ENCODE measurements at regions not wholly inside any gene's neighbourhood (a gene's known extent, or its start where the extent isn't known, plus 50 kb on each side); places are given as distances from the start of the nearest gene placed in this dataset.

DNA sequence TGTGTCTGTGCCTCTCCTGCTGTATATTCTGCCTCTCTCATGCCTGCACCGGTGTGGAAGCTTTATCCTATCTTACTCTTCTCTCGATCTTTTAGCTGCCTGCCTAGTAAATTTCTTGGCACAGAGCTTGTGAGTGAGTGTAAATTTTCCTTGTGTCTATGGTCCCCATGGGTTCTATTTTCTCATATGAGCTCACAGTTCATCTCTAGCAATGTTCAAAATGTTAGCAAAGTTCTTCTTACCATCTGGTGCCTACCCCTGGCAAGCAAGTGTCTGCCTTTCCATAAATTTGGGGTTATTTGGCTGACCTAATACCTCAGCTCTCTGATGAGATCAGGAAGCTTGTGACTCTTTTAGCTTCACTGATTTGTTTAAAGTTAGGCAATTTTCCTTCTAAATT, 572.1 kb upstream of the BRINP3 start:
- Histone ChIP-seq H4K8ac (replicated peaks; ENCODE audit: insufficient read length, low read depth, low read length) (no peak overlapping the region), H2BK5ac (ENCODE audit: insufficient read length, low read length) (no peak overlapping the region), H3K4me1 (ENCODE audit: insufficient read depth, low read length) (no peaks in the 10 kb centered on the region), H2AK5ac (ENCODE audit: insufficient read length, low read length) (no peak overlapping the region), H2BK12ac (ENCODE audit: insufficient read length, low read depth, low read length) (no peak overlapping the region), H4K91ac (ENCODE audit: insufficient read length, low read depth, low read length) (no peak overlapping the region), H4K5ac (ENCODE audit: insufficient read length, low read depth, low read length) (no peak overlapping the region), H3K79me2 (ENCODE audit: insufficient read depth, low read length) (no peaks in the 10 kb centered on the region), H3K23me2 (ENCODE audit: insufficient read length, low read depth, low read length, poor library complexity, severe bottlenecking) (no peaks in the 10 kb centered on the region), H3T11ph (ENCODE audit: low read length) (no peak overlapping the region), H3K9ac (ENCODE audit: extremely low read depth, insufficient read length, low read length) (no peak overlapping the region), H4K20me1 (ENCODE audit: control insufficient read depth, insufficient read depth, insufficient read length) (no peaks in the 10 kb centered on the region), H3K27me3 (ENCODE audit: insufficient read depth, low read length) (no peaks in the 10 kb centered on the region), H2BK15ac (ENCODE audit: low read depth, low read length) (no peak overlapping the region), H3K9me3 (ENCODE audit: control insufficient read depth, low read depth, low read length) (no peaks in the 10 kb centered on the region), H3K56ac (ENCODE audit: insufficient read length, low read depth, low read length) (no peak overlapping the region), H3K27ac (ENCODE audit: insufficient read length, low read depth, low read length) (no peak overlapping the region), H3K4ac (ENCODE audit: low read depth, low read length) (no peak overlapping the region), H2AFZ (ENCODE audit: low read length) (no peak overlapping the region), H3K4me2 (ENCODE audit: insufficient read depth, insufficient read length, low read length) (no peak overlapping the region), H3K79me1 (ENCODE audit: insufficient read depth, low read depth, low read length, poor library complexity, severe bottlenecking) (no peaks in the 10 kb centered on the region), H2BK20ac (ENCODE audit: low read depth, low read length, poor library complexity, severe bottlenecking) (no peak overlapping the region), H2BK120ac (ENCODE audit: low read depth, low read length, poor library complexity, severe bottlenecking) (no peak overlapping the region), H3K18ac (ENCODE audit: insufficient read length, low read depth, low read length) (no peak overlapping the region), H3K23ac (ENCODE audit: insufficient read length, low read depth, low read length) (no peak overlapping the region), H3K14ac (ENCODE audit: insufficient read depth, low read length) (no peak overlapping the region)
- no peak for DNase-seq
- H3K36me3 Mint-ChIP-seq (ENCODE audit: insufficient read depth in 1 of 3, low read depth in 3 of 3), result no peaks in the 10 kb centered on the region
- H3K27ac Mint-ChIP-seq, result no peak overlapping the region
- H3K4me1 Mint-ChIP-seq, result no peaks in the 10 kb centered on the region
- H3K27me3 Mint-ChIP-seq (ENCODE audit: low read depth), result no peaks in the 10 kb centered on the region
- H3K4me3 Mint-ChIP-seq, result no peak overlapping the region
- WGBS (ENCODE audit: extremely low coverage, insufficient read length, low lambda C conversion rate), result no CpG with 5 or more reads among the region's 2 CpGs
- H3K9me3 Mint-ChIP-seq, result no peaks in the 10 kb centered on the region
- no peak for TF ChIP-seq CTCF (conservative IDR thresholded peaks at IDR 0.05)
